ENCODE measurements at regions not wholly inside any gene's neighbourhood (a gene's known extent, or its start where the extent isn't known, plus 50 kb on each side); places are given as distances from the start of the nearest gene placed in this dataset.

- no peak overlapping the region for H3K27ac ChIP-seq
- TF ChIP-seq CTCF (conservative IDR thresholded peaks at IDR 0.05), result peak; percentile 72
Measured at GRCh38 chr3:124246949-124247348, 255.0 kb upstream of the ROPN1 start.

- peak overlapping the region; percentile 58 for H3K27ac ChIP-seq
- no peak for TF ChIP-seq CTCF (conservative IDR thresholded peaks at IDR 0.05)
Measured at GRCh38 chr3:124248471-124249028, 256.6 kb upstream of the ROPN1 start.

GRCh38 chr3:124249038-124249437, 257.1 kb upstream of the ROPN1 start:
- H3K27ac ChIP-seq, result peak overlapping the region; percentile 58
- no peak for TF ChIP-seq CTCF (conservative IDR thresholded peaks at IDR 0.05)

GRCh38 chr3:124250053-124250452, 258.1 kb upstream of the ROPN1 start:
- no peak for TF ChIP-seq CTCF (conservative IDR thresholded peaks at IDR 0.05)
- H3K27ac ChIP-seq, result peak overlapping the region; percentile 58; the same call in 1 of the 2 replicates

GRCh38 chr3:124256156-124256555, 264.2 kb upstream of the ROPN1 start:
- TF ChIP-seq CTCF (conservative IDR thresholded peaks at IDR 0.05), result no peak
- H3K27ac ChIP-seq, result no peak overlapping the region

- no peak overlapping the region for H3K27ac ChIP-seq
- no peak for TF ChIP-seq CTCF (conservative IDR thresholded peaks at IDR 0.05)
Measured at GRCh38 chr3:124256599-124256998, 264.7 kb upstream of the ROPN1 start.

GRCh38 chr3:124257336-124257864, 265.5 kb upstream of the ROPN1 start:
- H3K27ac ChIP-seq, result no peak overlapping the region
- TF ChIP-seq CTCF (conservative IDR thresholded peaks at IDR 0.05), result no peak
